CD4-positive, alpha-beta T cell treated with Interleukin-12 subunit alpha and Interleukin-12 subunit beta, for 1 hour (primary cell): ENCODE measurements at regions not wholly inside any gene's neighbourhood (a gene's known extent, or its start where the extent isn't known, plus 50 kb on each side); places are given as distances from the start of the nearest gene placed in this dataset.

ENCODE experiments used
- DNase-seq: peaks from one replicate; pipeline ENCODE4 v3.0.0-alpha.2; 2020

- DNase-seq, result no peak
Measured at GRCh38 chr21:39124681-39125251, 58.5 kb downstream of the PSMG1 start.

- DNase-seq, result no peak
Measured at GRCh38 chr21:39123375-39123774, 59.9 kb downstream of the PSMG1 start.

- DNase-seq, result no peak
Measured at GRCh38 chr21:39121600-39122355, 61.5 kb downstream of the PSMG1 start.

- no peak for DNase-seq
Measured at GRCh38 chr21:39120876-39121599, 62.2 kb downstream of the PSMG1 start.

GRCh38 chr21:39119891-39120290, 63.4 kb downstream of the PSMG1 start:
- DNase-seq, result no peak

- DNase-seq, result no peak
Measured at GRCh38 chr21:39118604-39119215, 64.5 kb downstream of the PSMG1 start.

GRCh38 chr21:39118061-39118460, 65.2 kb downstream of the PSMG1 start:
- no peak for DNase-seq

- no peak for DNase-seq
Measured at GRCh38 chr21:39117440-39117970, 65.7 kb downstream of the PSMG1 start.

- no peak for DNase-seq
Measured at GRCh38 chr21:39116761-39117439, 66.4 kb downstream of the PSMG1 start.

GRCh38 chr21:39115576-39116235, 67.5 kb downstream of the PSMG1 start:
- DNase-seq, result no peak

- DNase-seq, result no peak
Measured at GRCh38 chr21:39114871-39115575, 68.2 kb downstream of the PSMG1 start.

GRCh38 chr21:39111931-39112550, 71.2 kb downstream of the PSMG1 start:
- DNase-seq, result no peak

GRCh38 chr21:39110431-39110830, 72.8 kb downstream of the PSMG1 start:
- DNase-seq, result no peak

- no peak for DNase-seq
Measured at GRCh38 chr21:39109596-39110210, 73.5 kb downstream of the PSMG1 start.

GRCh38 chr21:39109163-39109530, 74.1 kb downstream of the PSMG1 start:
- no peak for DNase-seq

GRCh38 chr21:39108291-39109162, 74.7 kb downstream of the PSMG1 start:
- no peak for DNase-seq

- no peak for DNase-seq
Measured at GRCh38 chr21:39107739-39108138, 75.5 kb downstream of the PSMG1 start.

- DNase-seq, result no peak
Measured at GRCh38 chr21:39106881-39107462, 76.3 kb downstream of the PSMG1 start.

GRCh38 chr21:39105836-39106235, 77.4 kb downstream of the PSMG1 start:
- no peak for DNase-seq
